Liver (tissue), 8 donors: ENCODE measurements at regions not wholly inside any gene's neighbourhood (a gene's known extent, or its start where the extent isn't known, plus 50 kb on each side); places are given as distances from the start of the nearest gene placed in this dataset.

Source experiments
- DNase-seq: peaks from one replicate; pipeline ENCODE4 v3.0.0-alpha.2; 2017; ENCODE audit warnings: low spot score
- H3K27ac ChIP-seq, 2 donors: one replicate each; pipeline ENCODE4 v1.7.0; 2013; ENCODE audit warnings: inconsistent platforms in 2 of 2, low read length in 2 of 2, control low read depth in 1 of 2, low read depth in 1 of 2, mild to moderate bottlenecking in 1 of 2
- H3K27me3 ChIP-seq, 4 donors: one replicate each; pipeline versions ENCODE4 v1.6.1 to v1.7.0; 2013; ENCODE audit warnings: low read length in 3 of 4, inconsistent platforms in 1 of 4, mild to moderate bottlenecking in 1 of 4, moderate library complexity in 1 of 4; ENCODE audit not compliant: control insufficient read depth in 4 of 4, insufficient read depth in 4 of 4
- H3K36me3 ChIP-seq, 4 donors: one replicate each; pipeline versions ENCODE4 v1.6.1 to v1.7.0; 2013; ENCODE audit warnings: low read length in 3 of 4, mild to moderate bottlenecking in 3 of 4, low read depth in 1 of 4, moderate library complexity in 1 of 4; ENCODE audit not compliant: control insufficient read depth in 4 of 4, insufficient read depth in 3 of 4
- H3K4me1 ChIP-seq, 4 donors: one replicate each; pipeline versions ENCODE4 v1.6.1 to v1.7.0; 2013; ENCODE audit warnings: low read length in 3 of 4, mild to moderate bottlenecking in 3 of 4, moderate library complexity in 1 of 4; ENCODE audit not compliant: control insufficient read depth in 4 of 4, insufficient read depth in 4 of 4
- H3K4me3 ChIP-seq, 3 donors: one replicate each; pipeline versions ENCODE4 v1.6.1 to v1.7.0; 2013; ENCODE audit warnings: low read length in 3 of 3, control low read depth in 1 of 3, low read depth in 1 of 3, mild to moderate bottlenecking in 1 of 3
- H3K9ac ChIP-seq, 2 donors: one replicate each; pipeline ENCODE4 v1.7.0; 2013; ENCODE audit warnings: low read length in 2 of 2, mild to moderate bottlenecking in 2 of 2, moderate library complexity in 2 of 2, control low read depth in 1 of 2, low read depth in 1 of 2
- H3K9me3 ChIP-seq, 4 donors: one replicate each; pipeline versions ENCODE4 v1.6.1 to v1.7.0; 2013; ENCODE audit warnings: low read length in 3 of 4; ENCODE audit not compliant: control insufficient read depth in 4 of 4
- EGR1 ChIP-seq, 2 donors: IDR thresholded peaks; 2 replicates each; pipeline ENCODE4 v1.6.1; 2016 to 2018; ENCODE audit warnings: antibody characterized with exemption in 2 of 2, low read depth in 2 of 2
- FOXA1 ChIP-seq: IDR thresholded peaks from 2 replicates; pipeline ENCODE4 v1.6.1; 2016; ENCODE audit warnings: antibody characterized with exemption
- FOXA2 ChIP-seq: IDR thresholded peaks from 2 replicates; pipeline ENCODE4 v1.6.1; 2016; ENCODE audit warnings: antibody characterized with exemption
- GABPA ChIP-seq, 2 donors: IDR thresholded peaks in 1 of 2; conservative IDR thresholded peaks in 1 of 2; 2 replicates each; pipeline ENCODE4 v1.6.1; 2016; ENCODE audit warnings: antibody characterized with exemption in 2 of 2, mild to moderate bottlenecking in 1 of 2, moderate library complexity in 1 of 2
- HNF4A ChIP-seq, 2 donors: conservative IDR thresholded peaks; 2 replicates each; pipeline ENCODE4 v1.6.1; 2016; ENCODE audit warnings: antibody characterized with exemption in 2 of 2, mild to moderate bottlenecking in 2 of 2
- HNF4G ChIP-seq: IDR thresholded peaks from 2 replicates; pipeline ENCODE4 v1.6.1; 2016; ENCODE audit warnings: antibody characterized with exemption
- JUND ChIP-seq, 2 donors: IDR thresholded peaks; 2 replicates each; pipeline ENCODE4 v1.6.1; 2016; ENCODE audit warnings: antibody characterized with exemption in 2 of 2
- NR2F2 ChIP-seq: IDR thresholded peaks from 2 replicates; pipeline ENCODE4 v1.6.1; 2016; ENCODE audit warnings: antibody characterized with exemption
- RAD21 ChIP-seq, 2 donors: IDR thresholded peaks; 2 replicates each; pipeline ENCODE4 v1.6.1; 2016; ENCODE audit warnings: antibody characterized with exemption in 2 of 2, mild to moderate bottlenecking in 2 of 2
- RXRA ChIP-seq, 2 donors: IDR thresholded peaks; 2 replicates each; pipeline ENCODE4 v1.6.1; 2017 to 2018; ENCODE audit warnings: antibody characterized with exemption in 2 of 2, mild to moderate bottlenecking in 1 of 2
- SP1 ChIP-seq: IDR thresholded peaks from 2 replicates; pipeline ENCODE4 v1.6.1; 2018; ENCODE audit warnings: antibody characterized with exemption, mild to moderate bottlenecking
- TAF1 ChIP-seq: conservative IDR thresholded peaks from 2 replicates; pipeline ENCODE4 v1.6.1; 2016; ENCODE audit warnings: antibody characterized with exemption, mild to moderate bottlenecking
- YY1 ChIP-seq: IDR thresholded peaks from 2 replicates; pipeline ENCODE4 v1.6.1; 2016; ENCODE audit warnings: antibody characterized with exemption, mild to moderate bottlenecking
- WGBS: extraction: QIAGEN DNeasy Blood & Tissue Kit; methylation state at CpG from one replicate; pipeline ENCODE4 v1.1.7; 2013; 5-methylcytosine and 5-hydroxymethylcytosine counted together
- TF ChIP-seq, protein P1 (sequence below): IDR thresholded peaks from 2 replicates; pipeline ENCODE4 v1.6.1; 2016; ENCODE audit warnings: antibody characterized with exemption, mild to moderate bottlenecking
- TF ChIP-seq, protein P2 (sequence below): IDR thresholded peaks from 2 replicates; pipeline ENCODE4 v1.6.1; 2016; ENCODE audit warnings: antibody characterized with exemption
- TF ChIP-seq, protein P3 (sequence below): IDR thresholded peaks from 2 replicates; pipeline ENCODE4 v1.6.1; 2016; ENCODE audit warnings: antibody characterized with exemption
- TF ChIP-seq, protein P4 (sequence below): IDR thresholded peaks from 2 replicates; pipeline ENCODE4 v1.6.1; 2016; ENCODE audit warnings: antibody characterized with exemption
- TF ChIP-seq, protein P5 (sequence below): fragments of 150-350 bp; IDR thresholded peaks from 2 replicates; pipeline ENCODE4 v1.5.1; 2017; ENCODE audit warnings: improper control_type of control experiment, low read depth, low read length; ENCODE audit not compliant: missing input control
- donor health status: healthy.
- donor health status: healthy.
- donor health status: healthy.
- donor health status: healthy.
- donor health status: healthy.

DNA sequence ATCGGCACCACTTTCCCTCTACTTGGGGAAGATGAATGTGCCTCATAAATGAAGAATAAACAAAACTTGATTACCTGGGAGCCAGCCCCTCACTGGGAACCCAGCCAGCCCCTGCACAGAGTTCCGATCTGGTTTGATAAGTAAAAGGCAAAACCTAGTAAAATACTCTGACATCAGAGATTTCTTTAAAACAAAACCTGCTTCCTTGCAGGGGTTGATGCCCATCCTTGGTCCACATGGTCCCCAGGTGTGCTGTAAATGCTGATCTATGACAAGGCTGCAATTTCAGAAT, 218.8 kb upstream of the APCDD1 start:
- WGBS = 83% methylated on average over 2 of the region's 2 CpGs
- no peak for DNase-seq
- H3K36me3 ChIP-seq = no peaks in the 10 kb centered on the region
- TF ChIP-seq NR2F2 (no peak), SP1 (no peak)
- TF ChIP-seq, protein P1, sequence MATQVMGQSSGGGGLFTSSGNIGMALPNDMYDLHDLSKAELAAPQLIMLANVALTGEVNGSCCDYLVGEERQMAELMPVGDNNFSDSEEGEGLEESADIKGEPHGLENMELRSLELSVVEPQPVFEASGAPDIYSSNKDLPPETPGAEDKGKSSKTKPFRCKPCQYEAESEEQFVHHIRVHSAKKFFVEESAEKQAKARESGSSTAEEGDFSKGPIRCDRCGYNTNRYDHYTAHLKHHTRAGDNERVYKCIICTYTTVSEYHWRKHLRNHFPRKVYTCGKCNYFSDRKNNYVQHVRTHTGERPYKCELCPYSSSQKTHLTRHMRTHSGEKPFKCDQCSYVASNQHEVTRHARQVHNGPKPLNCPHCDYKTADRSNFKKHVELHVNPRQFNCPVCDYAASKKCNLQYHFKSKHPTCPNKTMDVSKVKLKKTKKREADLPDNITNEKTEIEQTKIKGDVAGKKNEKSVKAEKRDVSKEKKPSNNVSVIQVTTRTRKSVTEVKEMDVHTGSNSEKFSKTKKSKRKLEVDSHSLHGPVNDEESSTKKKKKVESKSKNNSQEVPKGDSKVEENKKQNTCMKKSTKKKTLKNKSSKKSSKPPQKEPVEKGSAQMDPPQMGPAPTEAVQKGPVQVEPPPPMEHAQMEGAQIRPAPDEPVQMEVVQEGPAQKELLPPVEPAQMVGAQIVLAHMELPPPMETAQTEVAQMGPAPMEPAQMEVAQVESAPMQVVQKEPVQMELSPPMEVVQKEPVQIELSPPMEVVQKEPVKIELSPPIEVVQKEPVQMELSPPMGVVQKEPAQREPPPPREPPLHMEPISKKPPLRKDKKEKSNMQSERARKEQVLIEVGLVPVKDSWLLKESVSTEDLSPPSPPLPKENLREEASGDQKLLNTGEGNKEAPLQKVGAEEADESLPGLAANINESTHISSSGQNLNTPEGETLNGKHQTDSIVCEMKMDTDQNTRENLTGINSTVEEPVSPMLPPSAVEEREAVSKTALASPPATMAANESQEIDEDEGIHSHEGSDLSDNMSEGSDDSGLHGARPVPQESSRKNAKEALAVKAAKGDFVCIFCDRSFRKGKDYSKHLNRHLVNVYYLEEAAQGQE = no peak
- TF ChIP-seq, protein P2, sequence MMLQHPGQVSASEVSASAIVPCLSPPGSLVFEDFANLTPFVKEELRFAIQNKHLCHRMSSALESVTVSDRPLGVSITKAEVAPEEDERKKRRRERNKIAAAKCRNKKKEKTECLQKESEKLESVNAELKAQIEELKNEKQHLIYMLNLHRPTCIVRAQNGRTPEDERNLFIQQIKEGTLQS = no peak
- no peaks in the 10 kb centered on the region for H3K9me3 ChIP-seq
- no peak overlapping the region for H3K4me3 ChIP-seq
- H3K4me1 ChIP-seq = no peaks in the 10 kb centered on the region
- H3K9ac ChIP-seq = no peak overlapping the region
- no peaks in the 10 kb centered on the region for H3K27me3 ChIP-seq
- no peak overlapping the region for H3K27ac ChIP-seq

DNA sequence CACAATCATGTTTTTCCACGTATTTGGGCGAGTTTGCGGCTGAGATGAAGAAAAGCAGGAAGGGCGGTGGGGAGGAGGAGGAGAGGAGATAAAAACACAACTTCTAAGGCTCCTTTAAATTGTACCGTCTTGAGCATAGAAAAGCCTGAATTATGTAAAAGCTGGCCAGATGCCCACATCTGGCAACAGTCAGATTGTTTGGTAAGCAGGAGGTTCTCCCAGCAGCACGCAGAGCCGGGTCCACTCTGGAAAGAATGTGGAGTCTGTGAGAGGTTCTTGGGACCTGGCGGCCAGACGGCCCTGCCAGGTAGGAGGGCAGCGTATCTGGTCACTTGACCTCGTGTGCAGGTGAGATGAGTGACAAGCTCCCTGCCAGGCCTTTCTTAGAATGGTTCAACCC, 215.3 kb upstream of the APCDD1 start:
- H3K27me3 ChIP-seq = no peaks in the 10 kb centered on the region
- no peak overlapping the region for H3K4me3 ChIP-seq
- H3K9ac ChIP-seq = no peak overlapping the region
- no peak for DNase-seq
- H3K36me3 ChIP-seq = no peaks in the 10 kb centered on the region
- H3K27ac ChIP-seq = no peak overlapping the region
- H3K4me1 ChIP-seq = no peaks in the 10 kb centered on the region
- TF ChIP-seq TAF1 = no peak
- TF ChIP-seq EGR1 (IDR thresholded peaks at IDR 0.05; ENCODE audit: low read depth in 2 of 2) = no peak
- TF ChIP-seq RXRA (IDR thresholded peaks at IDR 0.05) = no peak
- TF ChIP-seq, protein P3, sequence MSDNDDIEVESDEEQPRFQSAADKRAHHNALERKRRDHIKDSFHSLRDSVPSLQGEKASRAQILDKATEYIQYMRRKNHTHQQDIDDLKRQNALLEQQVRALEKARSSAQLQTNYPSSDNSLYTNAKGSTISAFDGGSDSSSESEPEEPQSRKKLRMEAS = no peak
- TF ChIP-seq, protein P2 = no peak
- TF ChIP-seq, protein P4, sequence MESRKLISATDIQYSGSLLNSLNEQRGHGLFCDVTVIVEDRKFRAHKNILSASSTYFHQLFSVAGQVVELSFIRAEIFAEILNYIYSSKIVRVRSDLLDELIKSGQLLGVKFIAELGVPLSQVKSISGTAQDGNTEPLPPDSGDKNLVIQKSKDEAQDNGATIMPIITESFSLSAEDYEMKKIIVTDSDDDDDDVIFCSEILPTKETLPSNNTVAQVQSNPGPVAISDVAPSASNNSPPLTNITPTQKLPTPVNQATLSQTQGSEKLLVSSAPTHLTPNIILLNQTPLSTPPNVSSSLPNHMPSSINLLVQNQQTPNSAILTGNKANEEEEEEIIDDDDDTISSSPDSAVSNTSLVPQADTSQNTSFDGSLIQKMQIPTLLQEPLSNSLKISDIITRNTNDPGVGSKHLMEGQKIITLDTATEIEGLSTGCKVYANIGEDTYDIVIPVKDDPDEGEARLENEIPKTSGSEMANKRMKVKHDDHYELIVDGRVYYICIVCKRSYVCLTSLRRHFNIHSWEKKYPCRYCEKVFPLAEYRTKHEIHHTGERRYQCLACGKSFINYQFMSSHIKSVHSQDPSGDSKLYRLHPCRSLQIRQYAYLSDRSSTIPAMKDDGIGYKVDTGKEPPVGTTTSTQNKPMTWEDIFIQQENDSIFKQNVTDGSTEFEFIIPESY = no peak
- TF ChIP-seq HNF4A (conservative IDR thresholded peaks at IDR 0.05) = no peak
- TF ChIP-seq HNF4G = no peak
- TF ChIP-seq, protein P5, sequence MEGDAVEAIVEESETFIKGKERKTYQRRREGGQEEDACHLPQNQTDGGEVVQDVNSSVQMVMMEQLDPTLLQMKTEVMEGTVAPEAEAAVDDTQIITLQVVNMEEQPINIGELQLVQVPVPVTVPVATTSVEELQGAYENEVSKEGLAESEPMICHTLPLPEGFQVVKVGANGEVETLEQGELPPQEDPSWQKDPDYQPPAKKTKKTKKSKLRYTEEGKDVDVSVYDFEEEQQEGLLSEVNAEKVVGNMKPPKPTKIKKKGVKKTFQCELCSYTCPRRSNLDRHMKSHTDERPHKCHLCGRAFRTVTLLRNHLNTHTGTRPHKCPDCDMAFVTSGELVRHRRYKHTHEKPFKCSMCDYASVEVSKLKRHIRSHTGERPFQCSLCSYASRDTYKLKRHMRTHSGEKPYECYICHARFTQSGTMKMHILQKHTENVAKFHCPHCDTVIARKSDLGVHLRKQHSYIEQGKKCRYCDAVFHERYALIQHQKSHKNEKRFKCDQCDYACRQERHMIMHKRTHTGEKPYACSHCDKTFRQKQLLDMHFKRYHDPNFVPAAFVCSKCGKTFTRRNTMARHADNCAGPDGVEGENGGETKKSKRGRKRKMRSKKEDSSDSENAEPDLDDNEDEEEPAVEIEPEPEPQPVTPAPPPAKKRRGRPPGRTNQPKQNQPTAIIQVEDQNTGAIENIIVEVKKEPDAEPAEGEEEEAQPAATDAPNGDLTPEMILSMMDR = no peak
- TF ChIP-seq SP1 = no peak
- no peak for TF ChIP-seq FOXA1
- TF ChIP-seq JUND (IDR thresholded peaks at IDR 0.05) = no peak
- TF ChIP-seq, protein P1 = no peak
- no peak for TF ChIP-seq GABPA (IDR thresholded peaks at IDR 0.05 in 1 of 2, conservative IDR thresholded peaks at IDR 0.05 in 1 of 2)
- TF ChIP-seq YY1 = no peak
- no peak for TF ChIP-seq RAD21 (IDR thresholded peaks at IDR 0.05)
- TF ChIP-seq FOXA2 = no peak
- TF ChIP-seq NR2F2 = no peak
- H3K9me3 ChIP-seq = no peaks in the 10 kb centered on the region
- WGBS = 71% methylated on average over 11 of the region's 11 CpGs
